Esophagus (tissue), 2 donors: ENCODE measurements at regions not wholly inside any gene's neighbourhood (a gene's known extent, or its start where the extent isn't known, plus 50 kb on each side); places are given as distances from the start of the nearest gene placed in this dataset.
"Not testable (repeated sequence)": the region's sequence is repeated elsewhere in the genome, so short reads cannot be mapped to it uniquely, and the experiment has no call there.

Experiments used
- H3K27ac ChIP-seq, 2 donors: one replicate each; pipeline ENCODE4 v1.5.1; 2013; ENCODE audit warnings: low read depth in 2 of 2, mild to moderate bottlenecking in 2 of 2, inconsistent platforms in 1 of 2, low read length in 1 of 2, moderate library complexity in 1 of 2
- H3K27me3 ChIP-seq, 2 donors: one replicate each; pipeline ENCODE4 v1.6.1; 2013; ENCODE audit warnings: low read length in 2 of 2, control low read depth in 1 of 2, mild to moderate bottlenecking in 1 of 2; ENCODE audit not compliant: insufficient read depth in 2 of 2, control insufficient read depth in 1 of 2
- H3K36me3 ChIP-seq, 2 donors: one replicate each; pipeline ENCODE4 v1.6.1; 2013; ENCODE audit warnings: low read length in 1 of 2; ENCODE audit not compliant: control insufficient read depth in 2 of 2, insufficient read depth in 2 of 2
- H3K4me1 ChIP-seq, 2 donors: one replicate each; pipeline ENCODE4 v1.6.1; 2013; ENCODE audit warnings: low read length in 1 of 2; ENCODE audit not compliant: control insufficient read depth in 2 of 2, insufficient read depth in 2 of 2
- H3K4me3 ChIP-seq, 2 donors: one replicate each; pipeline ENCODE4 v1.5.1; 2013; ENCODE audit warnings: low read length in 2 of 2, mild to moderate bottlenecking in 2 of 2, low read depth in 1 of 2, moderate library complexity in 1 of 2
- H3K9me3 ChIP-seq, 2 donors: one replicate each; pipeline ENCODE4 v1.6.1; 2013; ENCODE audit warnings: mild to moderate bottlenecking in 2 of 2, low read depth in 1 of 2, low read length in 1 of 2, moderate library complexity in 1 of 2; ENCODE audit not compliant: control insufficient read depth in 2 of 2, insufficient read depth in 1 of 2
- WGBS, 2 donors: extraction: QIAGEN DNeasy Blood & Tissue Kit; methylation state at CpG; one replicate each; pipeline ENCODE4 v1.1.7; 2013; 5-methylcytosine and 5-hydroxymethylcytosine counted together
- donor health status: healthy with polysubstance abuse.
- donor health status: Bipolar disorder and iron deficiency.

GRCh38 chr15:20261321-20262280 is 280.0 kb downstream of the GOLGA6L6 start:
- H3K27me3 ChIP-seq, H3K4me3 ChIP-seq, H3K4me1 ChIP-seq, H3K9me3 ChIP-seq, H3K27ac ChIP-seq, H3K36me3 ChIP-seq: not testable (repeated sequence)
- WGBS, 2 donors: 76 to 78% methylated on average over 16 of the region's 16 CpGs

GRCh38 chr15:20260650-20261049 is 280.9 kb downstream of the GOLGA6L6 start:
- H3K27me3 ChIP-seq, H3K27ac ChIP-seq, H3K4me3 ChIP-seq, H3K36me3 ChIP-seq, H3K9me3 ChIP-seq, H3K4me1 ChIP-seq: not testable (repeated sequence)
- WGBS, 2 donors: 66 to 72% methylated on average over 7 of the region's 7 CpGs

GRCh38 chr15:20259559-20260190 is 281.9 kb downstream of the GOLGA6L6 start:
- H3K36me3 ChIP-seq, H3K4me3 ChIP-seq, H3K27me3 ChIP-seq, H3K9me3 ChIP-seq, H3K27ac ChIP-seq, H3K4me1 ChIP-seq: not testable (repeated sequence)
- WGBS, 2 donors: 78% methylated on average over 9 of the region's 9 CpGs

GRCh38 chr15:20256394-20256793 is 285.2 kb downstream of the GOLGA6L6 start:
- H3K9me3 ChIP-seq, H3K4me1 ChIP-seq, H3K27me3 ChIP-seq, H3K36me3 ChIP-seq, H3K4me3 ChIP-seq, H3K27ac ChIP-seq: not testable (repeated sequence)
- WGBS, 2 donors: 88 to 89% methylated on average over 7 of the region's 7 CpGs

- WGBS, 2 donors: 70 to 71% methylated on average over 9 of the region's 9 CpGs
- H3K27me3 ChIP-seq, H3K36me3 ChIP-seq, H3K4me1 ChIP-seq, H3K4me3 ChIP-seq, H3K27ac ChIP-seq: not testable (repeated sequence)
- peaks cover 8 to 10% of the 10 kb centered on the region in 2 donors for H3K9me3 ChIP-seq
These were observed 286.0 kb downstream of the GOLGA6L6 start for GRCh38 chr15:20255641-20256040.

- H3K4me3 ChIP-seq, H3K4me1 ChIP-seq: not testable (repeated sequence)
- H3K9me3 ChIP-seq: peaks cover 6 to 18% of the 10 kb centered on the region in 2 donors
These were observed 288.5 kb downstream of the GOLGA6L6 start for GRCh38 chr15:20253047-20253615.

GRCh38 chr15:20252040-20252439 is 289.6 kb downstream of the GOLGA6L6 start:
- not testable (repeated sequence) for H3K36me3 ChIP-seq
- 75 to 76% methylated on average over 7 of the region's 7 CpGs for WGBS, 2 donors

More at GRCh38 chr15:20253047-20253615, 288.5 kb downstream of the GOLGA6L6 start:
- H3K27me3 ChIP-seq, H3K27ac ChIP-seq, H3K36me3 ChIP-seq: not testable (repeated sequence)
- WGBS, 2 donors: 31 to 45% methylated on average over 2 of the region's 2 CpGs

GRCh38 chr15:20251214-20252005 is 290.2 kb downstream of the GOLGA6L6 start:
- WGBS, 2 donors: 76 to 77% methylated on average over 13 of the region's 13 CpGs
- not testable (repeated sequence) for H3K27ac ChIP-seq, H3K4me1 ChIP-seq, H3K27me3 ChIP-seq, H3K36me3 ChIP-seq, H3K4me3 ChIP-seq
- peaks cover 6 to 18% of the 10 kb centered on the region in 2 donors for H3K9me3 ChIP-seq

More at GRCh38 chr15:20252040-20252439, 289.6 kb downstream of the GOLGA6L6 start:
- peaks cover 6 to 16% of the 10 kb centered on the region in 2 donors for H3K9me3 ChIP-seq
- H3K27ac ChIP-seq, H3K4me3 ChIP-seq, H3K4me1 ChIP-seq, H3K27me3 ChIP-seq: not testable (repeated sequence)

GRCh38 chr15:20250206-20250605 is 291.4 kb downstream of the GOLGA6L6 start:
- WGBS, 2 donors: 40 to 47% methylated on average over 3 of the region's 3 CpGs

More at GRCh38 chr15:20250206-20250605, 291.4 kb downstream of the GOLGA6L6 start:
- H3K27me3 ChIP-seq, H3K36me3 ChIP-seq, H3K27ac ChIP-seq, H3K4me1 ChIP-seq, H3K4me3 ChIP-seq: not testable (repeated sequence)
- H3K9me3 ChIP-seq: peaks cover 3 to 19% of the 10 kb centered on the region in 2 donors
